ENCODE measurements at regions not wholly inside any gene's neighbourhood (a gene's known extent, or its start where the extent isn't known, plus 50 kb on each side); places are given as distances from the start of the nearest gene placed in this dataset.
"Not testable (repeated sequence)": the region's sequence is repeated elsewhere in the genome, so short reads cannot be mapped to it uniquely, and the experiment has no call there.

DNA sequence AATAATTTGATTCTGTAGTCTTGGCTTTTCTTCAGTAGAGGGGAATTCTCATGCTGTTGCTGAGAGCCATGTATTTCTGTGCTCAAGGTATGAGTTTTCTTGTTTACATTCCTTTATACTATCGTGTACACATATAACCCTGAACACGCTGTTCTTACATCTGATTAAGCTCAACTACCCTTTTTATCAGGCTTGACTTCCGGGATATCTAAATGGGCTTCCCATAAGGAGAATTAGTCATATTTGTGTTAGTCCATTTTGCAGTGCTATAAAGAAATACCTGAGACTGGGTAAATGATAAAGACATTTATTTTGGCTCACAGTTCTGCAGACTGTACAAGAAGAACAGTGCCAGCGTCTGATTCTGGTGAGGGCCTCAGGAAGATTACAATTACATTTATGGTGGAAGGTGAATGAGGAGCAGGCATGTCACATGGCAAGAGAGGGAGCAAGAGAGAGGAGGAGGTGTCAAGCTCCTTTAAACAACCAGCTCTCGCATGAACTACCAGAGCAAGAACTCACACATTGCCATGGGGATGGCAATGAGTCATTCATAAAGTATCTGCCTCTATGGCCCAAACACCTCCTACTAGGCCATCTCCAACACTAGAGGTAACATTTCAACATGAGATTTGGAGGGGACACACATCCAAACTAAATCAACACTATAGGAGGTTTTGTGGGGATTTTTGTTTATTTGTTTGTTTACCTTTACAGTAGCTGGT, 118.2 kb downstream of the LIMS4 start:
- H3K27me3 ChIP-seq; H3K4me3 ChIP-seq; H3K9me3 ChIP-seq; H3K27ac ChIP-seq; H3K36me3 ChIP-seq; DNase-seq; intact Hi-C loops (cut with DNase I); H3K4me1 ChIP-seq (ENCODE audit: insufficient read depth): not testable (repeated sequence)
- 0 to 60% methylated on average over 1 of the region's 5 CpGs; no CpG with 5 or more reads in 1 of the 3 donors for WGBS, 3 donors

DNA sequence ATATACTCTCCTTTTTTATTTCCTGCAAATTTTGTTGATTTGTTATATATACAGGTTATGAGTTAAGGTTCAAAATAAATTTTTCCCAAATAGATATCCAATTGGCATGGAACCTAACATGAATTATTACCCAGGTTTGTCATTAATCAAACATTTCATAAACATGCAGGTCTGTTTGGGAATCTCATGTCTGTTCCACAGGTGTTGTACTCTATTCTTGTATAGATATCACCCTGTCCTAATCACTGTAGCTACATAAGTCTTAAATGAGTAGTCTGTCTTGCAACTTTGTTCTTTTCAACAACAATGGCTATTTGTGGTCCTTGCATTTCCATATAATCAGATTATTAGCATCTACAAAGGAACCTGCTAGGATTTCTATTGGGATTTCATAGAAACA, 121.9 kb downstream of the LIMS4 start:
- H3K4me3 ChIP-seq; H3K27me3 ChIP-seq; H3K27ac ChIP-seq; H3K9me3 ChIP-seq; DNase-seq; H3K4me1 ChIP-seq (ENCODE audit: insufficient read depth); intact Hi-C loops (cut with DNase I); H3K36me3 ChIP-seq: not testable (repeated sequence)

DNA sequence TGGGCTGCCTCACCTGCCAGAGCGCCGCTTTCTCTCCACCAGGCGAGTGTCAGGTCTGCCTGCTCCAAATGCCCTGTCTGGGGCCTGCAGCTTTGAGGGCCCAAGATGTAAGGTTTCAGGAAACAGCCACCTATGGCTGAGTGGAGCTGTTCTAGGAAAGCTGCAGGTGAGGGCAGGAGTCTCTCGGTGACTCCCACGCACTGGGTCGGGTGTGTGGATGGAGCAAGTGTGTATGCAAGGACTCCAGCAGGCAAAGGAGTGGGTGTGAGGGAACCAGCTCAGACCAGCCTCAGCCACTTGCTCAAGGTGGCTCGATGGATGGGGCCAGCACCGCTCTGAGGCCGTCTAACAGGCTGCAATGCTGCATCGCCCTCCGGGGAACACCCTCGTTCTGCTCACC, 123.7 kb downstream of the LIMS4 start:
- H3K27ac ChIP-seq; H3K36me3 ChIP-seq; H3K4me3 ChIP-seq; H3K4me1 ChIP-seq (ENCODE audit: insufficient read depth); H3K27me3 ChIP-seq; H3K9me3 ChIP-seq; intact Hi-C loops (cut with DNase I); DNase-seq: not testable (repeated sequence)
- 71 to 72% methylated on average over 3 of the region's 12 CpGs; no CpG with 5 or more reads in 1 of the 3 donors for WGBS, 3 donors

DNA sequence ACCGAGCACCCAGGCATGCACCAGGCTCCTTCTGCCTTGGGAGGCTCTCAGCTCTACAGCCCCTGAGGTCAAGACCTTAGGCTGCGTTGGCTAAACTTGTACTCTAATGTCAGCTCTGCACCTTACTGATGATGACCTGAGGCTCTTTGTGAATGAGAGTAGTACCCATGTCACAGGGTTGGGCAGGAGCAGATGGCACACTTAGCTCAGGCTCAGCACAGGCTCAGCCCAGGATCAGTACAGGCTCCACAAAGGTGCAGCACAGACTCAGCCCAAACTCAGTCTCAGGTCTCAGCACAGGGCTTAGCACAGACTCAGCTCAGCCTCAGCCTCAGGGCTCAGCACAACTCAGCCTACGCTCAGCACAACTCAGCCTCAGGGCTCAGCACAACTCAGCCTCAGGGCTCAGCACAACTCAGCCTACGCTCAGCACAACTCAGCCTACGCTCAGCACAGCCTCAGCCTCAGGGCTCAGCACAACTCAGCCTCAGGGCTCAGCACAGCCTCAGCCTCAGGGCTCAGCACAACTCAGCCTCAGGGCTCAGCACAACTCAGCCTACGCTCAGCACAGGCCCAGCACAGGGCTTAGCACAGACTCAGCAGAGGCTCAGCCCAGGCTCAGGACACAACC, 128.1 kb downstream of the LIMS4 start:
- H3K27ac ChIP-seq; H3K27me3 ChIP-seq; H3K4me1 ChIP-seq (ENCODE audit: insufficient read depth); H3K9me3 ChIP-seq; H3K4me3 ChIP-seq; intact Hi-C loops (cut with DNase I); H3K36me3 ChIP-seq: not testable (repeated sequence)
- 92 to 100% (median 98%) methylated on average over 2 to 5 of the region's 6 CpGs for WGBS, 3 donors
- peak in 1 of 5 donors; percentile 2 for DNase-seq

DNA sequence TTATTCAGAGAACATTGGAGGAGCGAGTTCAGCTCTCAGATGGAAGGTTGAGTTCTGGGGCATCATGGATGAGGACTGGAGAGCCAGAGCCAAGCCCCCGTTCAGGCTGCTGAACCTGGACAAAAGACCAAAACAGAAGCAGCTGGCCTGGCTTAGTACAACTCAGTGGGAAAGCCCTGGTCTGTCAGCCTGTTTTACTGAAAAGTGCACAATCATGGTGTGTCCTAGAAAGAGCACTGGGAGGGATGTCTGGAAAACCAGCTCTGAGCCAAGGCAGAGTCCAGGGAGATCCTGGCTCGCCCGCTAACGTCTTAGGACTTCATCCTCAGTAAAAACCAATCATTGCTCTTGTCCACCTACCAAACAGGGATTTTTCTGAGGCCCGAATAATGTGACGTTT, 129.7 kb upstream of the MTLN start:
- H3K36me3 ChIP-seq; intact Hi-C loops (cut with DNase I); H3K9me3 ChIP-seq; DNase-seq; H3K27me3 ChIP-seq; H3K27ac ChIP-seq; H3K4me3 ChIP-seq; H3K4me1 ChIP-seq (ENCODE audit: insufficient read depth): not testable (repeated sequence)
- WGBS, 3 donors = 74 to 83% methylated on average over 2 to 3 of the region's 7 CpGs; no CpG with 5 or more reads in 1 of the 3 donors

DNA sequence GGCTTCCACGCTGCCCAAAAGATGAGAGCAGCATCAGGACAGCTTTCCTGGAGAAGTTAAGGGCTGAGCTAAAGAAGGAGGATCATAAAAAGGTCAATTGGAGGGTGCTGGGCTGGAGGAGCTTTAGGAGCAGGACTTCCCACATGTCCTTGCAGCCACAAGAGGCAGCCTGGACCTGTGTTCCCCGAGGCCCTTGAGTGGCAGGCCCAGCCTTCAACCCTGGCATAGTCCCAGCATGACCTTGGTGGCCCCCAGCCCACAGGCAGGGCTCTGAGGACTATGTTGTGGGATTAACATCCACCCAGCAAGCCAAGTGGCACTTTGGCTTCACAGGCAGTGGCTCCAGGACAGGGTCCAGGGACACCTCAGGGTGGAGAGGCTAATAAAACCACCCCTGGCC, 126.8 kb upstream of the MTLN start:
- H3K27me3 ChIP-seq; H3K36me3 ChIP-seq; DNase-seq; H3K4me3 ChIP-seq; H3K9me3 ChIP-seq; H3K27ac ChIP-seq; H3K4me1 ChIP-seq (ENCODE audit: insufficient read depth); intact Hi-C loops (cut with DNase I): not testable (repeated sequence)
- WGBS, 3 donors = no CpG with 5 or more reads among the region's 2 CpGs

DNA sequence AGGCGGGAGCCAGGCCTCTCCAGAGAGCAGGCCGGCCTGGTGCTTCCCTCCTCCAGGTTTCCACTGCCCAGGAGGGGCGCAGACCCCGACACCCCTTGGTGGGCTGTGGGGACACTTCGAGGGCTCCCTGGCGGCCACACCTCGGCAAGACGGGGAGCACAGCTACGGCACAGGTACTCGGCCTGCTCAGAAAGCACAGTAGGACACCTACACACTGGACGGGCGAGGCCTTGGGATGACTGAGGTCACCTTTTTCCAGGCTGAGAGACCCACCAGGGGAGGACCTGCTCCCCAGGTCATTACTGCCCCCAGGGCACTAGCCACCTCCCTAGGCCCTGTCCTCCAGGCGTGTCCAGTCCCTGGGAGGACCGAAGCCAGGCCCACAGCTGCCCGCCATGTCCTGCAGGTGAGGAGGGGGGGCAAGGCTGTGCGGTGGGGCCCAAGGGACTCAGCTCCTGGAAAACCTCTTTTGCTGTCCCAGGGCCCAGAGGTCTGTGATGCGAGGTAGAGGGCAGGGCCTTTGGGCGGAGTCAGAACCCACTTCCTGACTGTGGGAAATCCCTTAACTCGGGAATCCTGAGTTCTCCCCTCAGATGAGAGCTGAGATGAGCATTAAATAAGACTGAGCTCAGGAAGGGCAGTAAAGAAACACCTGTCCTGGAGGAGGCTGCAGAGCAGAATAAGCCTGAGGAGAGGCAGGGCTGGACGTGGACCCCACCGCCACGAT, 126.1 kb upstream of the MTLN start:
- H3K4me1 ChIP-seq (ENCODE audit: insufficient read depth); intact Hi-C loops (cut with DNase I); H3K9me3 ChIP-seq; H3K36me3 ChIP-seq; H3K27ac ChIP-seq; H3K27me3 ChIP-seq; H3K4me3 ChIP-seq: not testable (repeated sequence)
- 89 to 93% (median 92%) methylated on average over 7 to 13 of the region's 22 CpGs for WGBS, 3 donors
- peak in 1 of 5 donors; percentile 4 for DNase-seq

DNA sequence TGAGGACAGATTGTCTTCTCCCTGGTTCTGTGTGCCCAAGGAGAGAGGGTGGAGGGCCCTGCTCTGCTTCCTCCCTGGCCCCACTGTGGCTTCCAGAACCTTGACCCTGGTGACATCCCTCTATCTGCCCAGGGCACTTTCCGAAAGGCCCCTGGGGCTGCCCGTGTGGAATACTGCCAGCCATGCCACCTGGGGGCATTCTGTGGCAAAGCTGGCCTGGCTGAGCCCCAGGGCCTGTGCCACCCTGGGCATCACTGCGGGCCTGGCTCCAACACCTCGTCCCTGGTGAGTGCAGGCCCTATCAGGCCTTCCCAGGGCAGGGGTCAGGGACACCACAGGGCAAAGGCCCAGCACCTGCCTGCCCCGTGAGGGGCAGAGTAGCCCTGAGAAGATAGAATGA, 123.7 kb upstream of the MTLN start:
- H3K4me1 ChIP-seq (ENCODE audit: insufficient read depth); DNase-seq; intact Hi-C loops (cut with DNase I); H3K36me3 ChIP-seq; H3K9me3 ChIP-seq; H3K4me3 ChIP-seq; H3K27ac ChIP-seq; H3K27me3 ChIP-seq: not testable (repeated sequence)
- WGBS, 3 donors = 84% methylated on average over 4 of the region's 5 CpGs; no CpG with 5 or more reads in 2 of the 3 donors

DNA sequence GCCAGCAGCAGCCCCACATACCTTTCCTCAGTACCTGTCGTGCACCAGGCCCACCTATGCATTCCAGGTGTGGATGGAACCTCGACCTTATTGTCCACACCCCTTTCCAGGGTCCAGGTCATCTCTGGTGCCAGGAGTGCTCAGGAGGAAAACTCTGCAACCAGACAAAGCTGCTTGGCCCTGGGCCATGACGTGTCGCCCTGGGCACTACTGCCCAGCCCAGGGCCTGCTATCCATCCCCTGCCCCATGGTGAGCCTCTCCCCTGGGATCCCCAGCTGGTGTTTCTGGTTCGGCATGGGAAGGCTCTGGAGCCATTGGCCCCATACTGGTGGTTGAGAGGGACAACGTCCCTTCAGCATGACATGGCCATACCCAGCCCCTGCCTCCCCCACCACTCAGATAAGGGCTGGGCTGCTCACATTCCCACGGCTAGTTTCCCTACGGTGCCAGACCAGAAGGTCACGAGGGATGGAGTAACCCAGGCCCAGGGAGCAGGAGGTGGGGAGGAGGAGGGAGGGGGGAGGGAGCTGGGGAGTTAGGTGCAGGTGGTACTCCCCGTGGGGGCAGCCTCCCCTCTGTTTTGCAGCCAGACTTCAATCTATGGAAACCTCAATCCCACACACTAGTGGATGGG, 123.2 kb upstream of the MTLN start:
- H3K27ac ChIP-seq; H3K36me3 ChIP-seq; H3K4me1 ChIP-seq (ENCODE audit: insufficient read depth); H3K9me3 ChIP-seq; H3K27me3 ChIP-seq; DNase-seq; intact Hi-C loops (cut with DNase I); H3K4me3 ChIP-seq: not testable (repeated sequence)
- 84 to 94% methylated on average over 2 to 3 of the region's 10 CpGs; no CpG with 5 or more reads in 1 of the 3 donors for WGBS, 3 donors

DNA sequence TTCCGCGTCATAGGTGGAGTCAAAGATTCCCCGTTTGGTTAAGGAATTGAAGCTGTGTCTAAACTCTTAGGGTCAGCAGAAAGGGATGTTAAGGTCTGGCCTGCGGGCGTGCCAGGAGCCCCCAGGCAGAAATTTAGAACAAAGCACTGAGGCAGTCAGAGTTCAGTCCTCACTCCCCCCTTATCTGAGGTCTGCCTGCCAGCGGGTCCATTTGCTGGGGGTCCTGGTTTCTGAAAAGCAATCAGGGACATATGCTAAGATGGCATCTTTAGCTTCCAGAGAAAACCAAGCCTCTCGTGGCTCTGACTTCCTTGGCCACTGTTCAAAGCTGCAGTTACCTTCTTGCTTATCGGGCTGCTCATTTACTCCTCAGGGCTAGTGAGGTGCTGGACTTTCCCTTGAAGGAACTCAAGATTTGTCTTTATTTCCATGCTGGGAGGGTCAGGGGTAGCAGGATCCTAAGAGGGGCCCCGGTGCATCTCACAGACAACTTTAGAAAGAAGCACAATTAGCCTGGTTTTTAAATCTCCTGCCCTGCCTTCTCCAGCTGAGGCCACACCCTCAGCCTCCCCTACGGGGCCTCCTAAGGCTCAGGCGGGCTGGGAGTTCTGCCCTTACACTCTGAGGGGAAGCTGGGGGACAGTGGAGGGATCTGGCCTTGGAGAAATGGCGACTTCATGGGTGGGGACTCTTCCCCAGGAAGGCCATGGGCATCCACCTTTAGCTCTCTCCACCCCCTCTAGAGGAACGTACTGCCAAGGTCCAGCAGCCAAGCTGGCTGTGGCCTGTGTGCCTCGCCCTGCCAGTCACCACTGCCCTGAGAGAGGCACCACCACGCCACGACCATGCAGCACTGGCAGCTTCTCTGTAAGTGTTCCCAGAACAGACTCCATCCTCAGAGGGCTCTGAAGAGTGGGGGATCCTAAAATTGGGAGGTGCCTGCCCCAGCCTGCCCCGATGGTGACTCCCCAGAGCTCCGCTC, 121.1 kb upstream of the MTLN start:
- WGBS, 3 donors = 78 to 84% (median 80%) methylated on average over 6 to 10 of the region's 18 CpGs
- H3K4me3 ChIP-seq; H3K36me3 ChIP-seq; H3K27ac ChIP-seq; H3K9me3 ChIP-seq; intact Hi-C loops (cut with DNase I); H3K27me3 ChIP-seq; H3K4me1 ChIP-seq (ENCODE audit: insufficient read depth): not testable (repeated sequence)
- DNase-seq = peak in 1 of 5 donors; percentile 4

DNA sequence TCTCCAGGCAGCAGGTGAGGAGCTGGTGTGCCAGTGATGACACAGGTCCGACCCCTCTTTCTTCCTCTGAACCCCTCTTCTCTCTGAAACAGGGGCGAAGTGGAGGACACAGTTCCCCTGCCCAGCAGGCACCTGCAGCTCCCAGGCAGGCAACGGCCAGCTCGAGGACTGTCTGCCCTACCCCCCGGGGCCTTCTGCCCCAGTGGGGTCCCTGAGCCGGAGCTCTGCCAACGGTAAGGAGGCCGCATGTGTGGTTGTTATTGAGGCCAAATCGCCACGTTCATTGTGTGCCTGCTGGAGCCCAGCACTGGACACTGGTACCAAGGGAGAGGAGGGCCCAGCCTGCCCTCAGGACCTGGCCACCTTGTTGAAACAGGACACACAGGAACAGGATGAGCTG, 119.3 kb upstream of the MTLN start:
- H3K4me1 ChIP-seq (ENCODE audit: insufficient read depth); H3K36me3 ChIP-seq; H3K27ac ChIP-seq; H3K9me3 ChIP-seq; DNase-seq; H3K27me3 ChIP-seq; H3K4me3 ChIP-seq; intact Hi-C loops (cut with DNase I): not testable (repeated sequence)
- 78 to 93% methylated on average over 5 to 8 of the region's 10 CpGs; no CpG with 5 or more reads in 1 of the 3 donors for WGBS, 3 donors
